Esophagus squamous epithelium (tissue), 4 donors: ENCODE measurements at regions not wholly inside any gene's neighbourhood (a gene's known extent, or its start where the extent isn't known, plus 50 kb on each side); places are given as distances from the start of the nearest gene placed in this dataset.

ENCODE experiments used
- POLR2A ChIP-seq, 4 donors: fragments of 450-650 bp; IDR thresholded peaks; one replicate each; pipeline ENCODE4 v1.6.1; 2017; ENCODE audit warnings: antibody characterized with exemption in 4 of 4, mild to moderate bottlenecking in 4 of 4, moderate library complexity in 3 of 4
- TF ChIP-seq, protein P1 (sequence below), 6 experiments: fragments of 450-650 bp in 4 of 6; fragments of 200-600 bp in 2 of 6; sonication (generic) in 2 of 6; IDR thresholded peaks; one replicate each; pipeline ENCODE4 v1.5.1; 2016 to 2019; ENCODE audit warnings: antibody characterized with exemption in 6 of 6, mild to moderate bottlenecking in 4 of 6, moderate library complexity in 4 of 6

- TF ChIP-seq, protein P1, sequence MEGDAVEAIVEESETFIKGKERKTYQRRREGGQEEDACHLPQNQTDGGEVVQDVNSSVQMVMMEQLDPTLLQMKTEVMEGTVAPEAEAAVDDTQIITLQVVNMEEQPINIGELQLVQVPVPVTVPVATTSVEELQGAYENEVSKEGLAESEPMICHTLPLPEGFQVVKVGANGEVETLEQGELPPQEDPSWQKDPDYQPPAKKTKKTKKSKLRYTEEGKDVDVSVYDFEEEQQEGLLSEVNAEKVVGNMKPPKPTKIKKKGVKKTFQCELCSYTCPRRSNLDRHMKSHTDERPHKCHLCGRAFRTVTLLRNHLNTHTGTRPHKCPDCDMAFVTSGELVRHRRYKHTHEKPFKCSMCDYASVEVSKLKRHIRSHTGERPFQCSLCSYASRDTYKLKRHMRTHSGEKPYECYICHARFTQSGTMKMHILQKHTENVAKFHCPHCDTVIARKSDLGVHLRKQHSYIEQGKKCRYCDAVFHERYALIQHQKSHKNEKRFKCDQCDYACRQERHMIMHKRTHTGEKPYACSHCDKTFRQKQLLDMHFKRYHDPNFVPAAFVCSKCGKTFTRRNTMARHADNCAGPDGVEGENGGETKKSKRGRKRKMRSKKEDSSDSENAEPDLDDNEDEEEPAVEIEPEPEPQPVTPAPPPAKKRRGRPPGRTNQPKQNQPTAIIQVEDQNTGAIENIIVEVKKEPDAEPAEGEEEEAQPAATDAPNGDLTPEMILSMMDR (IDR thresholded peaks at IDR 0.05): no peak
- TF ChIP-seq POLR2A (IDR thresholded peaks at IDR 0.05): no peak
These were observed 70.6 kb upstream of the LINC00305 start for GRCh38 chr18:64219517-64219916.
